ENCODE measurements at regions not wholly inside any gene's neighbourhood (a gene's known extent, or its start where the extent isn't known, plus 50 kb on each side); places are given as distances from the start of the nearest gene placed in this dataset.

GRCh38 chr2:7225848-7226247, 308.6 kb downstream of the RNF144A start:
- DNase-seq: no peak

GRCh38 chr2:7226501-7226900, 309.3 kb downstream of the RNF144A start:
- no peak for DNase-seq

DNA sequence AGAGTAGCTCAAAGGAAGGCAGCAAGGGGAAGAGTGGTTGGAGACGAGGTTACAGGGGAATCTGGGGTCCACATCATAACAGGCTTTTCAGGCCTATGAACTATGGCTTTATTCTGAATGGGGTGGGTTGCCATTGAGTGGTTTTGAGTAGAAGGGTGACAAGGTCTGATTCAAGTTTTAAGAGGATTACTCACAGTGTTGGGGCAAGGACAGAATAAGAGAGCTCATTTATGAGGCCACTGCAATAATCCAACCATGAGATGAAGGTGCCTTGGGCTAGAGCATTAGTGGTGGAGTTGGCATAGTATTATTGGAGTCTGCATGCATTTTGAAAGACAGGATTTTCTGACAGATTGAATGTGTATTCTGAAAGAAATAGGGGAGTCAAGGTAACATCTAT, 315.9 kb downstream of the RNF144A start:
- no peak for DNase-seq

DNA sequence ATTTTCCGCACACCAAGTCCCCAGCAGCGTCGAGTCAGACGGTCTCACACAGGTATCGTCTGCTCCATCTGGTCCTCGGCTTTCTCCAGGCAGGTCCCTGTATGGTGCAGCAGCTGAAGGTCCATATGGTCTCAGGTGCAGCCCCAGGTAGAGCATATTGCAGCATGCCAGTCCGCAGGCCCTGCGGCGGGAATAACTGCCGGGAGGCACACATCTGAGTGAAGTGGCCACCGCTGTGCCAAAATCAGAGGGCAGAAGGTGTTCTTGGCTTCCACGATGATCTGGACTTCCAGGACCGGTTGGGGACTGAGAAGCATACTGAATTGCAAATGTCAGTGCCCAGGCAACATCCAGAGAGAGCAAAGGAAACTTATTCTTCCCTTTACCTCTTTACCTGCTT, 320.3 kb downstream of the RNF144A start:
- DNase-seq: no peak

- DNase-seq: no peak
Measured at GRCh38 chr2:7239078-7239477, 321.9 kb downstream of the RNF144A start.

GRCh38 chr2:7241041-7241745, 324.0 kb downstream of the RNF144A start:
- DNase-seq: no peak

- no peak for DNase-seq
Measured at GRCh38 chr2:7242189-7242867, 325.1 kb downstream of the RNF144A start.

DNA sequence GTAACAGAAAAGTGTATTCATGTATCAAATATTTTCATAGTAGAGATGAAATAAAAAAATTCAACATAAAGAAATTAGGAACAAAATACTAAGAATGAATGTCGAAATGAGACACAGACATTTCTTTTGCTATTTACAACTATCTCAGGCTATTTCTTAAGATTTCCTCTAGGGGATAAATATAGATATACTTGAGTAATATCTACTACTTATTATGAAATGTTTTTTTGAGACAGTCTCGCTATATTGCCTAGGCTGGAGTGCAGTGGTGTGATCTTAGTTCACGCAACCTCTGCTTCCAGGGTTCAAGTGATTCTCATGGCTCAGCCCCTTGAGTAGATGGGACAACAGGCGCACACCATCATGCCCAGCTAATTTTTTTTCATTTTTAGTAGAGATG, 326.1 kb downstream of the RNF144A start:
- DNase-seq: no peak

DNA sequence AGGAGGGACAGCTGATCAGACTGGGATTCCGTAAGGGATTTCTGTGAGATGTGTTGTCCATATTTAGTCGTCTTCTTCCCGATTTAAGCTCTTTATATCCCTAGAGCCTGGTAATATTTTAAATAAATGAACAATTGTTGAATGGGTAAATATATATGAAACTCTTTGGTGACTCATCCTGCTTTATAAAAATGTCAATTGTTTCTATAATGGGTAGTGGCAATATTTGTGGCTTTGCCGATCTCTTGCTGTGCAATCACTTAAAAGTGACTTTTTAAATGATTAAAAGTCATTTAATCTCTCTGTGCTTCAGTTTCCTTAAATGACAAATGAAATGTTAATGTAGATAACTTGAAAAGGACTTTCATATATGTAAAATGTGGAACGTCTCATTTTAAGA, 339.2 kb downstream of the RNF144A start:
- DNase-seq: no peak

- no peak for DNase-seq
Measured at GRCh38 chr2:7262727-7263126, 345.5 kb downstream of the RNF144A start.

DNA sequence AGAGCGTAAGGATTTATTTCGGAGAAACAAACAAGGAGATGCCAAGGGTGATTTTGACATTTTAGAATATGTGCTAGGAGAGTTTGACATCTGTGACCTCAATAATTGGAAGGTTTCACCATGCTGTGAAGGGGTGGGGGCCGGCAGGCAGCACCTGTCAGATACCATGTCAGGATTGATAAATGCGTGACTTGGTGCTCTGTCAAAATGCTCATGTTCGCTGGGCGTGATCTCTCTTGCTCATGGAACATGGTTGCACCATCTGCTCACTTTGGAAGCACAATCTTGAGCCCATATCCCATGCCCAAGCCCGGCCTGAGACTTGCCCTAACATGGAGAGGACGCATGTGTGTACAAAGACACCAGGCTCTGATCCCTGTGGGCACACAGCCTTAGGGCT, 347.6 kb downstream of the RNF144A start:
- no peak for DNase-seq

- DNase-seq: no peak
Measured at GRCh38 chr2:7265286-7265685, 348.1 kb downstream of the RNF144A start.

DNA sequence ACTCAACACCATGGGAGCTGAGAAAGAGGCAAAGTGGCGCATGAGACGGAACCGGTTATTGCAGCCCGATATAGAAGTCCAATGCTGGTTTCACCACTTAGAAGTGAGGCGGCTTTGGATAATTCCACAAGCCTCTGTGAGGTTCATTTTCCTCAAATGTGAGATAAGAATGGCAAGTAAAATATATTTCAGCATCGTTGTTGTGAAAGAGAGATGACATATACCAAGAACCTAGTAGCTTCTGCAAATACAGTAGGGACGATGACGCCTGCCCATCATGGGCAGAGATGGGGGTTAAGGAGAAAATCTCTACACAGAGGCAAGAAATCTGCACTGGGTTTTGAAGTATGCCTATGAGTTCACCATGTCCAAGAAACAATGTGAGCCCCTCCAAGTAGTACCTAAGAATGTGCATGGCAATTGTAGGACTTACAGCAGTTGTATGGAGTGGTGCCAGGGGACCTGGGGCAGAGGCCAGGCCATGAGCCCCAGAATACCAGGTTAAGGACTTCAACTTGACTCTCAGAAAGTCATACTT, 352.0 kb downstream of the RNF144A start:
- DNase-seq: no peak

DNA sequence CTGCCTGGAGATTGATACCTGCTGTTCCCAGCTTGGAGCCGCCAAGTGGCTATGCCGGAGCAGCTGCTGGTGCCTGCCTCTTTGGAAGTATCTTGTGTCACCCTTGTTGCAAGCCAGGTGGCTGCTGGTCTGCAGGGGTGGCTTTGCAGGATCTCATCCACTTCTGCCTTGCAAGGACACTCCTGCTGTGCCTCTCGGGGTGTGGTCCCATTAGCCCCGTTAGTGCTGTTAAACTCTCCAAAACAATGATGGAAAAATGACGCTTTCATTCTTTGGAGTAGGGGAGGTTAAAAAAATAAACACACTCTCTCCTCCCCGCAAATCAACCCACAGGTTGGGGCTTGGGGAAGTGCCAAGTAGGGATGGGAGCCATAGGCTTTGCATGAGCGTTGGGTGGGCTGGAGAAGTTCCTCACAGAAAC, 352.8 kb downstream of the RNF144A start:
- DNase-seq: no peak

- DNase-seq: no peak
Measured at GRCh38 chr2:7272210-7272609, 355.0 kb downstream of the RNF144A start.

- DNase-seq: no peak
Measured at GRCh38 chr2:7278984-7279383, 361.8 kb downstream of the RNF144A start.

DNA sequence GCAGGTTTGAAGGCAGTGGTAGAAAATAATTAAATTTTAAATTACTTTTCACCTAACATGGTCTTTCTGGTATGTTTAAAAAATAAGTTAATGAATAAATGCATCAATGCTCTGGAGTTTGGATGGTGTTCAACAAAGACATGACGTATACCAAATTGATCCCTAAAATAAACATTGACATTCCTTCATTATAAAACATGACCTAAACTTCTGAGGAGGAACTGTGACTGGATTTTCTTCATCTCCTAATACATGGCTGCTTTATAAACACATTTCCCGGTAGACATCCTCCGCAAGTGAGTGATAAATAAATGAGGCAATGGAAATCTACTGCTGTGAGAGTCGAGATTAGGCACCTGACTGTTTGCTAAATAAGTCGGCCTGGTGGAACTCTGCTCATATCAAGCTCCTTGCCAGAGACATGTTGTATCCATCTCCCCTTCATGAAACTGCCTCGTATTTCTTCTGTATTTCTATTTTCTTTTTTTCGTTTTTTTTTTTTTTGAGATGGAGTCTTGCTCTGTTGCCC, 362.3 kb downstream of the RNF144A start:
- DNase-seq: no peak

- DNase-seq: no peak
Measured at GRCh38 chr2:7280790-7281189, 363.6 kb downstream of the RNF144A start.

GRCh38 chr2:7281231-7282201, 364.3 kb downstream of the RNF144A start:
- peak; percentile 34 for DNase-seq

DNA sequence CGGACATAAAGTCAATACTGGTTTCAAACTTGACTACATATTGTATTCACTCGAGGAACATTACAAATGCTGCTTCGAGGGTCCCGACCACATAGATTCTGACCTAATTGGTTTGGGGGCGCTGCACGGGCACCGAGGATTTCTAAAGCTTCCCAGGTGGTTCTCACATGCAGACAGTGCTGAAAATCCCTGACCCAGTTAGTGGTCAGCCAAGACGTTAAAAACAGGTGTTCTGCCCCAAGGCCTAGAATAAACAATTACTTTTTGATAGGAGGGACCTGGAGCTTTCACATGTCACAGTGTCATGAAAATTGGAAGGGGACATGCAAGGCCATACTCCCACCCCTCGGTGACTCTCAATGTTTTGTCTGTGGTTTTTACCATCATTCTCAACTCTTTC, 368.9 kb downstream of the RNF144A start:
- no peak for DNase-seq

DNA sequence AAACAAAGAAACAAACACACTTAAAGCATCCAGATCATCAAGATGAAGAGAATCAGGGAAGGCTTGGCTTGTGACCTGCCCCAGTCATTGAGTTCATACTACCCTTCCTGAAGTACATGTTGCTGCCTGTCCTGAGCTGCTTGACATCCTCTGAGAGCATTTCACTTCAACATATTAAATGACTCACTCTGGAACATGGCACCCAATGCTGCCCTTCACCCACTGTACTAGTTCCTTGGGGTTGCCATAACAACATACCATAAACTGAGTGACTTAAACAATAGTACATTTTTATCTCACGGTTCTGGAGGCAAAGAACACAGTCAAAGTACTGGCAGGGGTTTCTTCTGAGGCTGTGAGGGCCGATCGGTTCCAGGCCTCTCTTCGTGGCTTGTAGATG, 371.3 kb downstream of the RNF144A start:
- DNase-seq: no peak

DNA sequence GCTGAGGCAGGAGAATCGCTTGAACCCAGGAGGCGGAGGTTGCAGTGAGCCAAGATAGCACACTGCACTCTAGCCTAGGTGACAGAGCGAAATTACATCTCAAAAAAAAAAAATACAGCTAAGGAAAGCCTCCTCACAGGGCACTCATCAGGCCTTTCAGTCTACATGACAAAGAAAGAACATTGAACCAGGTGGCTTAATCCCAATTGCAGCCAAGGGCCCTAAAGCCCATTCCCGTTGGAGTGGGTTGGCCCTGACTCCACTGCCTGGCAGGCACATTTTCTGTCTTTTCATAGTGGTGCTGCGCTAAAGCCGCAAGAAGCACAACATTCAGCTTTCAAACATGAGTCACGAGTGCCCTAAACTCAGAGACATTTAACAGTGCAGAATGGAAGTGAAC, 372.5 kb downstream of the RNF144A start:
- no peak for DNase-seq
